SK-N-SH treated with all-trans-retinoic acid at 6 μM for 48 hours (cell line): ENCODE measurements at regions not wholly inside any gene's neighbourhood (a gene's known extent, or its start where the extent isn't known, plus 50 kb on each side); places are given as distances from the start of the nearest gene placed in this dataset.

Source experiments
- ATAC-seq: fragments of 200-7000 bp; cut with Tn5 transposase; 3 replicates; pipeline ENCODE4 v1.9.1; 2020; ENCODE audit warnings: mild to moderate bottlenecking, moderate library complexity
- ARNTL ChIP-seq: fragments of 450-650 bp; formaldehyde crosslinking; IDR thresholded peaks from 2 replicates; pipeline ENCODE4 v1.5.0; 2020; ENCODE audit warnings: low read depth, mild to moderate bottlenecking, moderate library complexity, borderline replicate concordance
- BACH2 ChIP-seq: fragments of 250-450 bp; sonication (Bioruptor Pico); IDR thresholded peaks from 2 replicates; pipeline ENCODE4 v1.9.0; 2021; ENCODE audit warnings: mild to moderate bottlenecking, borderline replicate concordance
- CREB5 ChIP-seq: fragments of 250-450 bp; sonication (Bioruptor Pico); IDR thresholded peaks from 2 replicates; pipeline ENCODE4 v1.5.1; 2020; ENCODE audit warnings: low read depth, mild to moderate bottlenecking, moderate library complexity
- CSDC2 ChIP-seq: fragments of 250-450 bp; sonication (Bioruptor Pico); IDR thresholded peaks from 2 replicates; pipeline ENCODE4 v1.5.0; 2020; ENCODE audit warnings: mild to moderate bottlenecking, moderate library complexity
- CSRNP3 ChIP-seq: fragments of 250-450 bp; sonication (Bioruptor Pico); IDR thresholded peaks from 2 replicates; pipeline ENCODE4 v1.5.1; 2021; ENCODE audit warnings: mild to moderate bottlenecking, moderate library complexity
- ESRRG ChIP-seq: fragments of 250-450 bp; sonication (Bioruptor Pico); IDR thresholded peaks from 2 replicates; pipeline ENCODE4 v1.6.1; 2021; ENCODE audit warnings: mild to moderate bottlenecking
- GLIS3 ChIP-seq: fragments of 250-450 bp; sonication (Bioruptor Pico); IDR thresholded peaks from 2 replicates; pipeline ENCODE4 v1.5.0; 2020; ENCODE audit warnings: mild to moderate bottlenecking, moderate library complexity
- ISL1 ChIP-seq: fragments of 250-450 bp; sonication (Bioruptor Pico); IDR thresholded peaks from 2 replicates; pipeline ENCODE4 v2.1.2; 2022; ENCODE audit warnings: mild to moderate bottlenecking, moderate library complexity
- OSR1 ChIP-seq: fragments of 250-450 bp; sonication (Bioruptor Pico); IDR thresholded peaks from 2 replicates; pipeline ENCODE4 v1.8.0; 2022; ENCODE audit warnings: moderate library complexity, mild to moderate bottlenecking, inconsistent platforms
- PATZ1 ChIP-seq: fragments of 250-450 bp; sonication (Bioruptor Pico); IDR thresholded peaks from 2 replicates; pipeline ENCODE4 v1.8.0; 2020; ENCODE audit warnings: mild to moderate bottlenecking, moderate library complexity, borderline replicate concordance
- POU6F1 ChIP-seq: fragments of 250-450 bp; sonication (Bioruptor Pico); IDR thresholded peaks from 2 replicates; pipeline ENCODE4 v1.8.0; 2021; ENCODE audit warnings: low read depth, mild to moderate bottlenecking, moderate library complexity, borderline replicate concordance
- PPARA ChIP-seq: fragments of 250-450 bp; sonication (Bioruptor Pico); IDR thresholded peaks from 2 replicates; pipeline ENCODE4 v1.5.0; 2020; ENCODE audit warnings: mild to moderate bottlenecking, borderline replicate concordance
- RARB ChIP-seq: fragments of 250-450 bp; sonication (Bioruptor Pico); IDR thresholded peaks from 2 replicates; pipeline ENCODE4 v1.8.0; 2021; ENCODE audit warnings: mild to moderate bottlenecking, moderate library complexity
- SNAI2 ChIP-seq: fragments of 250-450 bp; sonication (Bioruptor Pico); IDR thresholded peaks from 2 replicates; pipeline ENCODE4 v1.5.0; 2020; ENCODE audit warnings: mild to moderate bottlenecking, moderate library complexity
- TCF4 ChIP-seq: fragments of 250-450 bp; sonication (Bioruptor Pico); IDR thresholded peaks from 2 replicates; pipeline ENCODE4 v1.8.0; 2021; ENCODE audit warnings: mild to moderate bottlenecking, moderate library complexity, borderline replicate concordance
- TSHZ2 ChIP-seq: fragments of 250-450 bp; sonication (Bioruptor Pico); IDR thresholded peaks from 2 replicates; pipeline ENCODE4 v1.5.0; 2020; ENCODE audit warnings: mild to moderate bottlenecking, moderate library complexity
- ZFP3 ChIP-seq: fragments of 250-450 bp; sonication (Bioruptor Pico); IDR thresholded peaks from 2 replicates; pipeline ENCODE4 v1.5.0; 2020; ENCODE audit warnings: mild to moderate bottlenecking, moderate library complexity
- ZFP30 ChIP-seq: fragments of 450-650 bp; formaldehyde crosslinking; IDR thresholded peaks from 2 replicates; pipeline ENCODE4 v1.5.0; 2022; ENCODE audit warnings: mild to moderate bottlenecking, moderate library complexity
- ZNF565 ChIP-seq: fragments of 450-650 bp; formaldehyde crosslinking; conservative IDR thresholded peaks from 2 replicates; pipeline ENCODE4 v1.5.0; 2020; ENCODE audit warnings: low read depth, mild to moderate bottlenecking, moderate library complexity
- ZNF70 ChIP-seq: fragments of 450-650 bp; formaldehyde crosslinking; IDR thresholded peaks from 2 replicates; pipeline ENCODE4 v1.5.0; 2020; ENCODE audit warnings: mild to moderate bottlenecking, moderate library complexity
- ZNF8 ChIP-seq: fragments of 450-650 bp; formaldehyde crosslinking; IDR thresholded peaks from 2 replicates; pipeline ENCODE4 v1.5.0; 2020; ENCODE audit warnings: mild to moderate bottlenecking, moderate library complexity

- ATAC-seq: no peak
- TF ChIP-seq OSR1 (CRISPR knock-in tag) (no peak), ZFP30 (CRISPR knock-in tag) (no peak), ZNF565 (CRISPR knock-in tag) (no peak), TSHZ2 (CRISPR knock-in tag) (no peak), GLIS3 (CRISPR knock-in tag) (no peak), PPARA (CRISPR knock-in tag) (no peak), ZNF8 (no peak), ESRRG (CRISPR knock-in tag) (no peak), BACH2 (no peak), CSDC2 (CRISPR knock-in tag) (no peak), ISL1 (CRISPR knock-in tag) (no peak), SNAI2 (no peak), ARNTL (CRISPR knock-in tag) (no peak), CSRNP3 (CRISPR knock-in tag) (no peak), TCF4 (CRISPR knock-in tag) (no peak), CREB5 (CRISPR knock-in tag) (no peak), POU6F1 (no peak)
- TF ChIP-seq, all 23 proteins: peak for 0
These were observed 333.4 kb downstream of the SMOC2 start for GRCh38 chr6:168774381-168774780.

GRCh38 chr6:168773788-168774187, 332.8 kb downstream of the SMOC2 start:
- TF ChIP-seq ZNF565 (CRISPR knock-in tag) (no peak), PATZ1 (no peak), OSR1 (CRISPR knock-in tag) (no peak), CREB5 (CRISPR knock-in tag) (no peak), ARNTL (CRISPR knock-in tag) (no peak), ZNF70 (CRISPR knock-in tag) (no peak), RARB (CRISPR knock-in tag) (no peak), TCF4 (CRISPR knock-in tag) (no peak), GLIS3 (CRISPR knock-in tag) (no peak), ESRRG (CRISPR knock-in tag) (no peak), ISL1 (CRISPR knock-in tag) (no peak), ZFP30 (CRISPR knock-in tag) (no peak), ZNF8 (no peak), ZFP3 (CRISPR knock-in tag) (no peak), PPARA (CRISPR knock-in tag) (no peak), TSHZ2 (CRISPR knock-in tag) (no peak), CSDC2 (CRISPR knock-in tag) (no peak), POU6F1 (no peak)
- ATAC-seq: no peak
